ENCODE measurements at regions not wholly inside any gene's neighbourhood (a gene's known extent, or its start where the extent isn't known, plus 50 kb on each side); places are given as distances from the start of the nearest gene placed in this dataset.

DNA sequence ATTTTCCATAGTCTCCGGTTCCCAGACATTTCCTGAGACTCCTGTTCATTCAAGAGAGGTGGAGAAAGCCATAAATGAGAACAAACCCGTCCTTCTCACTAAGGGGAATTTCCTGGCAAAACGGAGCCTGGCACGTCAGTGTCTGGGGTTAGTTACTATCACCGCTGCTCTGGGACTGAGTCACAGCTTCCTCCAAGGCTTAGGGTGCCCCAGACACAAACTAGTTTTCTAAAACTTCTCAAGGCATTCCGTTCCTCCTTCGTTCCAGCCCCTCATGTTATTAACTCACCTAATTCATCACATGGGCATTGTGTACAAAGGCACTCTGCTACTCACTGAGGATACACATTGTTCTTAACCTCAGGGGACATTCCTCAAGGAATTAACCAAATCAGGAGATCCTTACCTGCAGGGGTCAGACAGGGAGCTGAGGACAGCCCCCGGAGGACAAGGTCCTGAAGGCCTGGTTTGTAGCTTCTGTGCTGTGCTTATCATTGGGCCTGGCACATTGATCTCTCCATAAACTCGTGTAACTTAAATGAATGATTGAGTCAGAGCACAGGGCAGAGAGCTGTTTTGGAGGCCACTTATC lies 103.0 kb upstream of the KLF6 start:
- TF ChIP-seq, protein P1, sequence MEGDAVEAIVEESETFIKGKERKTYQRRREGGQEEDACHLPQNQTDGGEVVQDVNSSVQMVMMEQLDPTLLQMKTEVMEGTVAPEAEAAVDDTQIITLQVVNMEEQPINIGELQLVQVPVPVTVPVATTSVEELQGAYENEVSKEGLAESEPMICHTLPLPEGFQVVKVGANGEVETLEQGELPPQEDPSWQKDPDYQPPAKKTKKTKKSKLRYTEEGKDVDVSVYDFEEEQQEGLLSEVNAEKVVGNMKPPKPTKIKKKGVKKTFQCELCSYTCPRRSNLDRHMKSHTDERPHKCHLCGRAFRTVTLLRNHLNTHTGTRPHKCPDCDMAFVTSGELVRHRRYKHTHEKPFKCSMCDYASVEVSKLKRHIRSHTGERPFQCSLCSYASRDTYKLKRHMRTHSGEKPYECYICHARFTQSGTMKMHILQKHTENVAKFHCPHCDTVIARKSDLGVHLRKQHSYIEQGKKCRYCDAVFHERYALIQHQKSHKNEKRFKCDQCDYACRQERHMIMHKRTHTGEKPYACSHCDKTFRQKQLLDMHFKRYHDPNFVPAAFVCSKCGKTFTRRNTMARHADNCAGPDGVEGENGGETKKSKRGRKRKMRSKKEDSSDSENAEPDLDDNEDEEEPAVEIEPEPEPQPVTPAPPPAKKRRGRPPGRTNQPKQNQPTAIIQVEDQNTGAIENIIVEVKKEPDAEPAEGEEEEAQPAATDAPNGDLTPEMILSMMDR (IDR thresholded peaks at IDR 0.05 in 4 of 5, conservative IDR thresholded peaks at IDR 0.05 in 1 of 5), result no peak
- TF ChIP-seq POLR2A (IDR thresholded peaks at IDR 0.05), result no peak
